Stimulated activated CD4-positive, alpha-beta T cell treated with anti-CD3 and anti-CD28 coated beads, Interleukin-12 subunit alpha, Interleukin-12 subunit beta, amount 100 ng/mL, for 48 hours (primary cell): ENCODE measurements at regions not wholly inside any gene's neighbourhood (a gene's known extent, or its start where the extent isn't known, plus 50 kb on each side); places are given as distances from the start of the nearest gene placed in this dataset.

ENCODE experiments used
- DNase-seq, 3 donors: peaks; one replicate each; pipeline ENCODE4 v3.0.0-alpha.2; 2020; ENCODE audit warnings: low read depth in 2 of 3, low spot score in 1 of 3

- no peak for DNase-seq
Measured at GRCh38 chr4:28151314-28151713, 1290.7 kb downstream of the STIM2 start.

- DNase-seq: no peak
Measured at GRCh38 chr4:28167411-28167810, 1306.8 kb downstream of the STIM2 start.

GRCh38 chr4:28176942-28177341 lies 1316.3 kb downstream of the STIM2 start:
- no peak for DNase-seq

DNA sequence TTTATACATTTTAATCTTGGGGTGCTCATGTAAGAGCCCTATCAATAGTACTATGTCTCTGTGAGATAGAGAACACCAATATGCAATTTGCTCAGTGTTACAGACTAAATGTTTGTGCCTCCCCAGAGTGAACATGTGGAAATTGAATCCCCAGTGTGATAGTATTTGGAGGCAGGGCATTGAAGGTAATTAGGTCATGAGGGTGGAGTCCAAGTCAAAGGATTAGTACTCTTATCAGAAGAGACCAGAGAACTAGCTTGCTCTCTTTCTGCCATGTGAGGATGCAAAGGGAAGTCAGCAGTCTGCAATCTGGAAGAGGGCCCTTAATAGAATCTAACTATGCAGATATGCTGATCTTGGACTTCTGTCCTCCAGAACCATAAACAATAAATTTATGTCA lies 1317.0 kb downstream of the STIM2 start:
- DNase-seq: no peak

DNA sequence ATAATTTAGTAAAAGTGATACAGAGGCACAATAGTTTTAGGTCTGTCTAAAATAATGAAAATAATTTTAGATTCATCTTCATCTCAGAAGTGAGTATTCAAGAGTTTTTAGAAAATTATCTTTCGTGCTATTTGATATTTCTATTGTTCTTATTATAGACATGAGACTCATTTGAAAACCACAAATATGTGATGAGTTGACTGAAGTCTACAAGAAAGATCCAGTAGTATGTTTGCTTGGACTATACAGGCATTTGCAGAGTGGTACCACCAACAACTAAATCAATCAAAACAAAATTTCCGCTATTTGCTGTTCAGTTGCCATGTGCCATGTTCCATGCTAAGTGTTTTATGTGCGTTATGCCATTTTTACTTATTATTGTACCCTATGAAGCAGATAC lies 1318.5 kb downstream of the STIM2 start:
- no peak for DNase-seq

- DNase-seq: no peak
Measured at GRCh38 chr4:28209371-28209924, 1348.8 kb downstream of the STIM2 start.

- no peak for DNase-seq
Measured at GRCh38 chr4:28211676-28212470, 1351.2 kb downstream of the STIM2 start.

GRCh38 chr4:28221536-28221935 lies 1360.9 kb downstream of the STIM2 start:
- DNase-seq: no peak

GRCh38 chr4:28225050-28225449 lies 1364.4 kb downstream of the STIM2 start:
- no peak for DNase-seq

- DNase-seq: no peak
Measured at GRCh38 chr4:28225689-28226353, 1365.2 kb downstream of the STIM2 start.

DNA sequence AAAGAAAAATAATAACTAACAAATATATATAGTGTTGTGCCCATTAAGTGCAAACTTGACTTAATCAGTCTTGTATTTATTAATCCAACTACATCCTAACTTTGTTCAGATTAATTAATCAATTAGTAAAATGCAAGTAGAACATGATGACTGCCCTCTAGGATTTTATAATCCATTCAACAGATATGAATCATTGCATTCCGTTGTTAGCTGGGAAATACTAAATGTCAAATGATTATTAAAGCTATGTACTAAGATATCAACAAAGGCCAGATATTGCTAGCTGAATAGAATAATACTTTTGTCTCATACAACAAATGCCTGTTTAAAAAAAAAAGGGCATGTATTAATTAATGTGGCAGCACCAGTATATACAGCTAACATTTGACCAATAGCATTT lies 1366.3 kb downstream of the STIM2 start:
- DNase-seq: no peak

DNA sequence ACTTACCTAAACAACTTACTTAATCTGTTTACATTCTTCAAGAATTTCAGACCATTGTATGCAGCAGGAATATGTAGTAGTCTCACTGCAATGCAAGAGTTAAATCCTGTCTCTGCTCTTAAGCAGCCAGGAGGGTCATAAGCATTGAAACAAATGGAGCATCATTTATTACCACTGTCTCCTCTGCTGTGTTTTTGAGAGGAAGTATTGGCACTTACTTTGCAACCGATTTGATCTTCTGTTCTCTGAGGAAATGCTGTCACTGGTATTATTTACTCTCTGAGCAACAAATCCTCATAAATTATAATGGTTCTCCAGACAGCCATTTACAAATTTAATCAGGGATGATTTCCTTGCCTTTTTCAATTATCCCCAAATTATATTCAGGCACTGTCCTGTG lies 1367.1 kb downstream of the STIM2 start:
- DNase-seq: no peak

GRCh38 chr4:28228561-28229491 lies 1368.2 kb downstream of the STIM2 start:
- no peak for DNase-seq

GRCh38 chr4:28232376-28232775 lies 1371.7 kb downstream of the STIM2 start:
- no peak for DNase-seq

GRCh38 chr4:28232951-28233350 lies 1372.3 kb downstream of the STIM2 start:
- no peak for DNase-seq

- DNase-seq: no peak
Measured at GRCh38 chr4:28233724-28234123, 1373.1 kb downstream of the STIM2 start.

DNA sequence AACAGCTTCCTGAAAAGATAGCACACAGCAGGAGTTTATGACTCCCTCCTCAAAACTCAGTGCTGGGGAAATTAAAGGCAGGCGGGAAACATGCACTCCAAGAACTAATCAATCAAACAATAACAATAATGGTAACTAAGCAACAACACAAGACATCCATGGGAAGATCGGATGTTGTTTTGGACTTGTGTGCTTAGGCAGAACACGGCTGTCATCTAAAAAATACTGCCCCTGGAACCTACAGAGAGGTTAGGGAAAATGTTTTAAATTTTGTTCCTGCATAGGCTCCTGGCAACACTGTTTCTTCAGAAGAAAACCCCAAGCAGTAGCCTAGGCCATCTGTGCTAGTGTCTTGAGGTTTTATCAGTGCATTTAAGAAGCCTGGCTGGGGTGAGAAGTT lies 1378.2 kb downstream of the STIM2 start:
- no peak for DNase-seq

GRCh38 chr4:28241021-28241420 lies 1380.4 kb downstream of the STIM2 start:
- DNase-seq: no peak

GRCh38 chr4:28247805-28248204 lies 1387.2 kb downstream of the STIM2 start:
- no peak for DNase-seq

DNA sequence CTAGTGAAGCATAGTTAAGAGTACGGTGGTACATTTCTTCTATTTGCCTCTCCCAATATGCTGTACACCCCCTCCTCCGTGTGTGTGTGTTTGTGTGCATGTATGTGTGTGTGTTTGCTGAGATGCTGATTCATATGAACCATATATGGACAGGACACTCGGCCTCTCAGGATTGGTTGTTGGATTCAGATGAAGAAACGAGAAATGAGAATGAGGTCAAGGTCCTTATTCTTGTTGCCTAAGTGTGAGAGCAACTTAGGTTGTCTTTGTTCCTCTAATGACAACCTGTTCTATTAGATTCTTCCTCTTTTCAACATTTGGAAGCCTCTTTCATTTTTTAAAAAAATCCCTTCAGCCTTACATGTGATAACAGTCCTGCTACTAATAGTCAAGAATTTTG lies 1387.6 kb downstream of the STIM2 start:
- no peak for DNase-seq

- DNase-seq: no peak
Measured at GRCh38 chr4:28250646-28251045, 1390.0 kb downstream of the STIM2 start.
